GM19324 (cell line): ENCODE measurements at regions not wholly inside any gene's neighbourhood (a gene's known extent, or its start where the extent isn't known, plus 50 kb on each side); places are given as distances from the start of the nearest gene placed in this dataset.

Experiments
- ATAC-seq: cut with Tn5 transposase; IDR thresholded peaks from one replicate; pipeline ENCODE4 v1.9.1; 2021; ENCODE audit warnings: mild to moderate bottlenecking, moderate library complexity; ENCODE audit not compliant: unreplicated experiment, low FRiP score

DNA sequence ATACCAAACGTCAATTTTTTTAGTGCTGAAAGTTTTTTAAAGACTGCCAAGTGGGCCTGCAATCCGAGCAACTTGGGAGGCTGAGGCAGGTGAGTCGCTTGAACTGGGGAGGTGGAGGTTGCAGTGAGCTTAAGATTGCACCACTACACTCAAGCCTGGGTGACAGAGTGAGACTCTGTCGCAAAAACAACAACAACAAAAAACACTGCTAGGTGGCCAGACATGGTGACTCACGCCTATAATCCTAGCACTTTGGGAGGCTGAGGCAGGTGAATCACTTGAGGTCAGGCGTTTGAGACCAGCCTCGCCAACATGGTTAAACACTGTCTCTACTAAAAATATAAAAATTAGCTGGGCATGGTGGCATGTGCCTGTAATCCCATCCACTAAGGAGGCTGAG, 202.8 kb upstream of the COPS8 start:
- no peak for ATAC-seq

DNA sequence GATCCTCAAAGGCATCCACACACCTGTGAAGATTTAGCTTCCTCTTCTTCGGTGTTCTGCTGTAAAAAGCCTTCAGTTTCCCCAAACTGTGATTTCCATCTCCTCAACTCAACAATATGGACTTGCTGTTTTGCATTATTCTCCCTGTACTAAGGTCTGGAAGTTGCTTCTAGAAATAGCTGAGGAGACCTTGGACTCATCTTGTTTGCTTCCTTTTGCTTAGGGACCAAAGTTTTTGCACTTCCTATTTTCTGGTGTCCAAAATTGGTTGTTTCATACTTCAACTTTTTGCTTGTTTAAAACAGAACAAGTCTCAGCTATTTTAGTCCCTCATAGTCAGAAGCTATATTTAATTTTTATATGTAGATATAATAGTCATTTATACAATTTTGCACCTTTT, 201.9 kb upstream of the COPS8 start:
- ATAC-seq = no peak

DNA sequence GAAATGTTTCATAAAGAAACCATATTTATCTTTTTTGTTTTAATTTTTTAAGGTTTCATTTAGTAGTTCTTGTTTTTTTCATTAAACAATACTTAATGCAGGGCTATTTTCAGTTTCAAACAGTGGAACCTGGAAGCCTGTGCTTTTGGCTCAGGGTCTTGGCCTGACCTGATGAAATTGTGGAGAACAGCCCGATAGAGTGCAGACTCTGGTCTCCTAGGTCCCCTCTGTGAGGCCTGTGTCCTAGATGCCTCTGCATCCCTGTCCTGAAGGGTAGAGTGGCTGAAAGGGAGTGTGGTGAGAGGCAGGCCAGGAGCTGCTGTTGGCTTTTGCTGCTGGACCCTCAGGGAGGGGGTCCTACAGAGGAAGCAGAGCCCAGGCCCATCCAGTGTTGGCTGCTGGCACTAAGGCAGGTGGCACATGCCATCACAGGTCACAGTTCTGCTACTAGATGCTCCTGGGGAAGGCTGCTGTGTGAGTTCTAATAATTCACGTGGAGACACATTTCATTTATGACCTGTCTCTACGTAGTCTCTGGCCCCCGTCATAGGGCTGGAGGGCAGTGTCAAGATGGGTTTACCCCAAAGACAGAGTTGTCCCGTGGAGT, 201.0 kb upstream of the COPS8 start:
- ATAC-seq = no peak

DNA sequence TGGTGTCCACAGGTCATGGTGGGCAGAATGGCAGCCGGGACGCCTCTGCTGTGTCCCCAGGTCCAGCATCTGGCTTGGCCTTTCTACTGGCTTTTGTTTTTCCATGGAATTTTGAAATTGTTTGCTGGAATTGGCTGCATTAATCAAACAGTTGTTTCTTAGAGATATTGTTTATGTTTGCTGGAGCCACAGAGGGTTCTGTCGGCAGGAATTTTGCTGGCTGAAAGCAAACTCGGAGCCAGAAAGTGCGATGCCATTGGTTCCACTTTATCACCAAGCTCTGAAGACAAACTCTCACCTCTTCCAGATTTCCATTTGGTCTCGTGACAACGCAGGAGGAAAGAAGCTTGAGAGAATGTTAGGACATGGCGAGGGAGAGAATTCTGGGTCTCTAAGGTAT, 199.2 kb upstream of the COPS8 start:
- no peak for ATAC-seq

DNA sequence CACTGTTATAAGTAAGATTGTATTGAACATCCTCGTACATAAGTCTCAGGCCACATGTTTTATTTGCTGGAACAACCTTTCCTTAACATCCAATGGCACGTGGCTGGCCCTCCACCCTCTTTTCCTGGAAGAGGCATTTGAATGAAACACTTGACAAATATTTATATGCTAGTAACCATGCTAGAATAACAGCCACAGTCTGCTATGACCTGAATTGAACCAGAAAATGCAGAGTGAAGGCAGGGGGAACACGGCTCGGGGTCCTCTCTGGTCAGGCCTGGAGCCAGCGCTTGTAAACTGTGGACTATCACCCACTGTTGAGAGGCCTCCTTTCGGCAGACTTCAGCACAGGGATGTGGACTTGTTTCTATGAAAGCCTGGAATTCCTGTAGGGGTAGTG, 198.2 kb upstream of the COPS8 start:
- no peak for ATAC-seq

DNA sequence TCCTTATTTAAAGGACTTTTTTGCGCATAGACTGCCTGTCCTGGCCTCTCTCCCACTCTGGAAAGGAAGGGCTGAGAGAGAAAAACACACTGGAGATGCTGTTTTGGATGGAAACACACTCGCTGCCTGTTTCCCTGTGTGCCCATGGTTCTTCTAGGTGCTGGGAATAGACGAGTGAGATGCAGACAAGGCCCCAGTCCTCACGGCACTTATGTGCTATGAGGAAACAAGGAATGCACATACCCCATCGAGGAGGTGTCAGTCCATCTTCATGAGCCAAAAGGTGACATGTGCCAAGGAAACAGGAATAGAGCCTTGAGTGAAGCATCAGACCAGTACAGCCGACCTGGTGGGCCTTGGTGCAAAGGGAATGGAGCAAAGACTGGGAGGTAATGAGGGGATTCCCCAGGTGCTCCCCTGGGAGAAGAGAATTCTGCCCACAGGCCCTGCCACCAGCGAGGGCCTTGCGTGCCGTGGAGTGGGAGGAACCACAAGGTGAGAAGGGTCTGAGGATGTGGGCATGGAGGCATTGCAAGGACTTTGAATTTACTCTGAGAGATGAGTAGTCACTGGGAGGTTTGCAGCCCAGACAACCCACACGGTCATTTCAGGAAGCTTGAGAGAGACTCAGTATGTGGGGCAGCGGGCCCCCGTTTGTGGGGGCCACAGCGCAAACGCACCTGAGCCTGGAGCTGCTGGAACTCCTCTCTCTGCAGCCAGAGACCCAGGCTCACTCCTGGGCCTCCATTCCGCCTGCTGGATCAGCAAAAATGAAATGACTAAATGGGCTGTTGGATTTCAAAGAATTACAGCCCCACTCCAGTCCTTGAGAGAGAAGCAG, 197.5 kb upstream of the COPS8 start:
- no peak for ATAC-seq

DNA sequence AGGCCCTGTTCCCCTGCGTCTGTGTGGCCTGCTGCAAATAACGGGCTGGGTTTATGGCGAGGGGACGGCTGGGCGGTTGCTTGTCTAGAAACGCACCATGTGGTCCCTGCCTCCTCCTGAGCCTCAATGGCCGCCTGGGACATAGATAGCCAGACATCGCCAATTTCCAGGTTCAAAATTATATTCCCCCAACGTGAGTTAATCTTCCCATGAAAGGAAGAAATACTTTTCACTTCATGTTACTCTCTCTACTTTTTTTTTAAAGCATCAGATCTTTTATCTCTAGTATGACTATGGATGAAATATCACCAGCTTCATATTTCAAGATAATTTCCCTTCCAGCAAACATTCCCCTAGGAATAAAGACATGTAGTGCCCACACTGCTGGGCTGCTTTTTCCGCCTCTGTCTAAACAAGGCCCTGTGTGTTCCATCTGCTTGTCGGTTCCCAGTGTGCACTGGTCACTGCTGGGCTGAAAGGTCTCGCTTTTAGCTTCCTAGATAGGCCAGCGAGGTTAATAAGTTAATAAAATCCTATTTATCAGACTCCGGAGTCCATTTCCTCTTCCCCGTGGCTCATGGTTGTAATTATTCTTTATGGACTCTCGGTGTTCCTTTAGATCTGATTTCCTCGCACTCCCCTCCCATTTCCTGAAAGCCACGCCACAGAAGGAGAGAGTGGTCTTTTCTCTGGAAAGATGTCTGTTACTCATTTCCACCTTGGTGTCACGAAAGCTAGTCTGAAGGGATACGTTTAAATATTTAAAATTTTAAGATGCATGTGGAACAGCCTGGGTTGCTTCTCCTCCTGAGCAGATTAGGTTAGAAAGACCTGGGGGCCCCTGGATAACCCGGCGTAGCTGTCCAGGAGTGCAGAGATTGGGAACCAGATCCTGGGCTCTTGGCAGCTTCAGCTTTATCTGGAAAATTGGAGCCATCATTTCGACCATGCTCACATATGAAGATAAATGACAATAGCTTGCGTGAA, 196.6 kb upstream of the COPS8 start:
- ATAC-seq = no peak

DNA sequence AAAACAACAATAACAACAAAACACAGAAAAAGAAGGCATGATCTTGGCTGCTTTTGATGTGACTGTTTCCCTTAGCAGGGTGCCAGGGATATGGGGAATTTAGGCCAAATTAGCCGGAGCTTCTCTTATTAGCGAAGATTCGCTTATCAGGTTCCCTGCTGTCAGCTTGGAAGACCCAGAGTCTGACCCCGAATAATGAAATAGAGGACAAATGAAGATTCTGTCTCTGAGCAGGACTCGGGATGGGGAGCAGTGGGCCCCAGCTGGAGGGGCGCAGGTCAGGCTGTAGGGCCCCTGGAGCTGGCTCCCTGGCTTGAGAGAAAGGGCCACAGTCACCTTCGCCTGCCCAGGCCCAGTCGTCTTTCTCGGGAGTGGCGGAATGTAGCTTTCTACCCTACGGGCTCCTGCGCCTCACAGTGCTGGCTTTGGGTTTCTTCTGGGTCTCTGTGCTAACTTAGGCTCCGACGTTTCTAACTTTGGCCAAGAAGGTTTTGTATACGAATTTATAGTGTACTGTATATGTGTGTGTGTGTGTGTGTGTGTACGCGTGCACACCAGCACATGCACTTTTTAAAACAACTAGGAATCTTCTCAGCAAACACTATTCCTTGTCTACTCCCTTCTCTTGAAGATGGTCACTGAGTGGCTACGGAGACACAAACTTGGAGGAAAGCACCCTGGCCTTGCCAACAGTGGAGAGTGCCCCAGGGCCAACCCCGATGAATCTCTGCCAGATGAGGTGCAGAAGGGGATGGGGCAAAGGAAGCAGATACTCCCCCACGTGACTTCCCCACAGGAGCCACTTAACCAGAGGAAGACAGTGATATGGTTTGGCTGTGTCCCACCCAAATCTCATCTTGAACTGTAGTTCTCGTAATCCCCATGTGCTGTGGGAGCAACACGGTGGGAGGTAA, 195.6 kb upstream of the COPS8 start:
- no peak for ATAC-seq

DNA sequence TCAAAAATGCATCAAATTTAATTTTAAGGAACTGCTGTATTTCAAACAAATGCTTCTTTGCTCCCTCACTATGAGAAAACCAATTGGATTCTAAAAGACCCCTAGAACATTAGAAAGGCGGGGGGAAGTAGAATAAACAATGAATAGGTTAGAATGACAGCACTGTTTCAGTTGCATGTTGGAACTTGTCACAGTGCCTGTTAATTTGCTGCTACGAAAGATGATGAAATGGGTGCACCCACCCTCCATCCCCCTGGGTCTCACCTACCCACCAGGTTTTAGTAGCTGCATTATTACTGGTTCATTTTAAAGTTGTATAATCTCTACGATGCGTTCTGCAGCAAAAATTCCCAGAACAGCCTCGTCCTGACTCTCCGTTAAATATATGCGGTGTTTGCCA, 193.0 kb upstream of the COPS8 start:
- ATAC-seq = no peak

DNA sequence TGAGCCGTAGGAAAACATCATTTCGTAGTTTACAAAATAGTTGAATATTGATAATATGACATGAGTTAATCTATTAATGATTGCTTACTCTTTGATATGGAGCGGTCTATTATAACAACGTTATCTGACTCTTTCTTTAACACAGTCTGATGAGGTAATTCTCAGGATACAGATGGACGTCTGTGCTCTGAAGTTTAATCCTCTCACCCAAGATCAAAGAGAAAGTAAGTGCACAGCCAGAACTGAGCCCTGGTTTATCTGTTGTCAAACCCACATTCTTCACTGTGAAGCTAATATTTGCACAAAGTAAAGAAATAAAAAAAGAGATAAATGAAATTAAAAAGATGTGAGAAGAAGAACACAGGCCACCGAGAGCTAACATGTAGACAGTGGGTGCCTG, 190.9 kb upstream of the COPS8 start:
- no peak for ATAC-seq

DNA sequence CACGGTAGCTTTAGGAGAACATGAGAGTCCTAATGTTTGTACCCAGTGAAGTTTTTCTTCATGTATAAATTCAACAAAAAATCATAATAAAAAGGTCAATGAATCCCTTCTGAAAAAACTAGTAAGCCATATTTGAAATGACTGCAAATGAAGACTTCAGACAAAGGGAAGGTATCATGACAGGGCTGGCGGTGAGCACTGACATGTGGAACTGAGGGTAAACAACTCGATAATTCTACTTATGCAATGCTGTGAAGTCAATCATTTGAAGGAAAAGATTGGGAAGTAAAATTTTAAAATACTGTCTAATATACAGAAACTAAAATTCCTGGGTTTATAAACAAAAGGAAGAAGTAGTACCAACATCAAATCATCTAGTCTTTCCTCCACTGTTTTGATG, 190.2 kb upstream of the COPS8 start:
- no peak for ATAC-seq

DNA sequence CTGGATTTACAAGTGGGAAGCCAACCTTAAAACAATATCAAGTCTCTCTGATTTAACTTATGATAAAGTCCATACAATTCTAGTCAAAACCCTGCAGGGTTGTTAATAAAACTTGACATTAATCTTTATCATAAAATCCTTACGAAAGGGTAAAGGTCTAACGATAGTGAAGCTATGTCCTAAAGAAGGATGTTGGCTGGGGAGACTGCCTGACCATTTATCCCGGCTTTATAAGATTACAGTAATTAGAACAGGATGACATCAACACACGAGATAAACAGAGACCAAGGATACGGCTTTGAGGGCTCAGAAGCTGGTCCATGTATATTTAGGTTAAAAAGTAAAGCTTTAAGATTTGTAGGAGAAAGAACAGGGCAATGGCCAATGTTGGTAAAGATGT, 189.0 kb upstream of the COPS8 start:
- no peak for ATAC-seq

DNA sequence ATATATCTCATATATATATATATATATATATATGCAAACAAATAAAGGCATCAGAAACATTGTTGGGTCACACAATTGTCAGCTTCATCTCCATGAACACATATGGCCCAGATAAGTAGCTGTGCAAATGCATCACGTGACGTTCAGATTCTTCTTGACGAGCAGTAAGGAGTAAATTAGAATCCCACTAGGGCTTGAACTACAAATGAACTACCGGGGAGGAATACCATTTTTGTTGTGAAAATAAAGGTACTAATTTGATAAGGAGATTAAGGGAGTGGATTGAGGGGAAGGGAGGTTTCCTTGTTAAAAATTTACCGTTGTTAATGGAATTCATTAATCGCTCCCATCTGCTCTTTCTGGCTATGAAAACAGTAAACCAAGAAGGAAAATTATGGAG, 186.5 kb upstream of the COPS8 start:
- no peak for ATAC-seq

DNA sequence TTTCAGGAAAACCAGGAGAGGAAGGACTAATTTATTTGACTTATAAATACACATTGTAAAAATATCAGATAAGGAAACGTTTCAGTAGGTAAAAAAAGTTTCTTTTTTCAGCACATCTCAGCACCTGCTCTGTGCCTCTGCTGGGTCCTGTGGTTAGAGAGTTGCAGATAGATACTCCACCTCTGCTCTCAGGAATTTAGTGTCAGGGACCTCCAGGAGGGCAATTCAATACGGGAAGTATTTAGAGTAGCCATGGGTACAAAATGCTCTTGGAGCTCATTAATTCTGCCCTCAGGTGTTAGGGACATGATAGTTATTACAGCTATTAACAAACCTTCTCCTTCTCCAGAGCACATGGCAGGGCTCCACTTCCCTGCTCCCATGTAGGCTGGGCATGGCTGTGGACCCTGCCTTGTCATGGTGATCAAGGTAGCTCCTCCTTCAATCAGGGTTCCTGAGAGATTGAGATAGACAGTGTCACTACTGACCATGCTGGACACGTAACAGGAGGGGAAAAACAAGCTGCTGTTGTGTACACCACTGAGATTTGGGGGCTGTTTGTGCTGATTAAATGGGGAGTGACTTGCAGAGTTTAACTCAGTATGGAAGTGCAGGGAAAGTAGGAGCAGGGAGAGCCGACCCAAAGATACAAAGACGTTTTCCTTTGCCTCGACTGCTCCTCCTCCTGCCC, 185.6 kb upstream of the COPS8 start:
- ATAC-seq = no peak

DNA sequence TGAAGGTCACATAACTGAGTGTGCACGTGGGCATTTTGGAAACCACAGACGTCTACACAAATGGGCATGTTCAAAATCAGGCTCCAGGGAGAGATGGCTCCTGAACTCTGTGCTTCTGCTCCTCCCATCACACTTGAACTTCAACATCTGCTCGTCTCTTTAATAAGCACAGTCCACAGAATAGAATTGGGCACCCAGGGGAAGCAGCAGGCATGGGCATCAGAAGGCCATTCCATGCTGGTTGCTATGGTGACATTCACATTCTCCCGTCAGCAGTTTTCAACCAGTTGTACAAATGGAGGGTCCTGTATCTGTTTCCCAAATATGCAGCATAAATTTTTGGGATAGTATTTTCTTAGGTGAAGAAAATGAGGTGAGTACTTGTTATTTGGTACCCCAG, 183.7 kb upstream of the COPS8 start:
- no peak for ATAC-seq

DNA sequence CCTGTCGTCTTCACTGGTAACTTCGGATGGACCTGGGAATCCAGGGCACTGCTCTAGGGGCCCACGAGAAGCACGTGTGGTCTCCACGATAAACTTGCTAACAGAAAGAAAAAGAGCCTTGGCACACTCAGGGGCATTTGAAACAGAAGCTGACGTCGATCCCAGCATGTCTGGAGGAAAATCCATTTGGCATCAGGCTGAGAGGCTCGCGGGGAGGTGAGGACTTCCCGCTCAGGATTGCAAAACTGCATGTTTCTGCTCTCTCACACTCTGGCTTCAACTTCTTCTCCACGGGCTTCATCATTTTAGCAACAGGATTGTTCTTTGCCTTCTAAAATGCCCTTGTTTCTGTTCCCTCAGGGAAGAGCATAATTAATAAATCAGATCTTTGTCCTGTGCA, 181.7 kb upstream of the COPS8 start:
- ATAC-seq = no peak

DNA sequence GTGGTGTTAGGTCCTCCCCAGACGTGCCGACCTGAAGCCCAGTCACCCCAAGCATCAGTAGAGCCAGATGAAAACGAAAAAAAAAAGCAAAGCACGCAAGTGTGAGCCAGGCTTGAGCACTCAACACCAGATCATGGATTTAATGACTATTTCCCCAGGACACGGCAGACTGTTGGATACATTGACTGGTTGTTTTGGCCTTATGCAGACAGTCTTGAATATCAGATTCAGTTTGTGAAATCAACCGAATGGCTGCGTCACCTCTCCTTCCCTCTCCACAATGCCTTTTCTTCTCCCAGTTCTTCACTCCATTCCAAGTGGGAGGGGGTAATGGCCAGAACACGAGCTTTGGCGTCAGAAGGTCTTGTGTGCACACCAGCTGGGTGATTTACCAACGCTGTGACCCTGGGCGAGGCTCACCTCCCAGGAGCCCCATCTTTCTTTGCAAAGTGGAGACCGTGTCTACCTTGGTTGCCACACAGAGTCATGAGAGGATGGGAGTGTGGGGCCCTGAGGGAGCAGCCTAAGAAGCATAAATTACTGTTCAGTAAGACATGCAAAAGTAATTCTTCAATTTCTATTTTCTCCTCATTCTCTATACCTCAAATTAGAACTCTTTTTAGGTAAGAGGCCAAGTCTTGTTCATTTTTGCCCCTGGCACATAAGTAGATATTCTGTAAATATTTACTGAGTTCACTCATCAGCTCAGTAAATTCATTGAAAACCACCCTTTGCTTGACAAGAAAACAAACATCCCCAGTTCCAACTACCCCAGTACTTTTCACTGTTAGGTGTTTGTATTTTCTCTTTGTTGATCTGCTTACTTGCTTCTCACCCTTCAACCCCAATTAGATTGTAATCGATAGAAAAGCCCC, 181.1 kb upstream of the COPS8 start:
- ATAC-seq = no peak

DNA sequence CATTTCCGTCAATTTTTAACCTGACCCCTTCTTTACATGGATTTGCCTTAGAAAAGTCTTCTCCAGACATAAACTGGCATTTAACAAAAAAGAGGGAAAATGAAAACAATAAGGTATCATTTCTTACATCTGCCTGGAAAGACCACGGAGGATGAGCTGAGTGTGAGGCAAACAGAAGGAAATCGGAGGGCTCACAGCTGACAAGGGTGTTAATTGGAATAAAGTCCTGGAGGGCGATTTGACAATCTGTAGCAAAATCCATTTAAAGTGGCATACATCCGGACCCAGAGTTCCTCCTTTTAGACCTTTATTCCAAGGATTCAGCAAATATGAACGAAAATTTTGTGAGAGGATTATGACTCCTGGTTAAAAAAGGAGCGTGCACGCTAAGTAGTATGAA, 179.7 kb upstream of the COPS8 start:
- ATAC-seq = no peak
